OCI-LY3 (cell line): ENCODE measurements at regions not wholly inside any gene's neighbourhood (a gene's known extent, or its start where the extent isn't known, plus 50 kb on each side); places are given as distances from the start of the nearest gene placed in this dataset.

Experiments used
- H2AFZ ChIP-seq: fragments of 200-600, 300-600 bp; shearing (Covaris generic); 2 replicates; pipeline ENCODE4 v1.6.0; 2014; ENCODE audit warnings: antibody characterized with exemption, low read depth, low read length
- H3K27ac ChIP-seq: fragments of 200-600, 300-600 bp; sonication (generic); 2 replicates; pipeline ENCODE4 v1.5.1; 2014; ENCODE audit warnings: mild to moderate bottlenecking, low read length, moderate library complexity, mixed read lengths
- H3K27me3 ChIP-seq: fragments of 200-600, 300-600 bp; sonication (generic); 2 replicates; pipeline ENCODE4 v1.6.1; 2014; ENCODE audit warnings: low read depth, low read length, mixed read lengths
- H3K36me3 ChIP-seq: fragments of 200-600, 300-600 bp; sonication (generic); replicated peaks from 2 replicates; pipeline ENCODE3; 2014; ENCODE audit warnings: low read depth, low read length, mixed read lengths
- H3K4me1 ChIP-seq: fragments of 300-600, 200-600 bp; sonication (generic); 2 replicates; pipeline ENCODE4 v1.6.1; 2014; ENCODE audit warnings: low read length, mixed read lengths
- H3K4me2 ChIP-seq: fragments of 200-600, 300-600 bp; sonication (generic); 2 replicates; pipeline ENCODE4 v1.6.1; 2014; ENCODE audit warnings: low read length, mixed read lengths
- H3K4me3 ChIP-seq: fragments of 300-600, 200-600 bp; sonication (generic); 2 replicates; pipeline ENCODE4 v1.5.1; 2014; ENCODE audit warnings: antibody characterized with exemption, mild to moderate bottlenecking, low read length, moderate library complexity
- H3K79me2 ChIP-seq: fragments of 300-600, 200-600 bp; shearing (Covaris generic); 2 replicates; pipeline ENCODE4 v1.6.1; 2014; ENCODE audit warnings: mild to moderate bottlenecking, low read length, mixed read lengths
- H3K9ac ChIP-seq: fragments of 300-600, 200-600 bp; shearing (Covaris generic); 2 replicates; pipeline ENCODE4 v1.6.0; 2014; ENCODE audit warnings: mild to moderate bottlenecking, low read length, moderate library complexity
- H3K9me3 ChIP-seq: fragments of 200-600, 300-600 bp; shearing (Covaris generic); 2 replicates; pipeline ENCODE4 v1.6.1; 2014; ENCODE audit warnings: low read length, mixed read lengths; ENCODE audit not compliant: insufficient read depth
- H4K20me1 ChIP-seq: fragments of 200-600, 300-600 bp; sonication (generic); 2 replicates; pipeline ENCODE4 v1.6.1; 2016; ENCODE audit warnings: low read length, mixed read lengths; ENCODE audit not compliant: insufficient read depth
- EZH2phosphoT487 ChIP-seq: fragments of 200-600 bp; shearing (Covaris generic); IDR thresholded peaks from 2 replicates; pipeline ENCODE4 v1.6.1; 2018; ENCODE audit warnings: antibody characterized with exemption, mixed run types, low read depth
- TF ChIP-seq, protein P1 (sequence below): fragments of 200-600, 300-600 bp; sonication (generic); IDR thresholded peaks from 2 replicates; pipeline ENCODE4 v1.5.1; 2014; ENCODE audit warnings: antibody characterized with exemption, low read length, low read depth

DNA sequence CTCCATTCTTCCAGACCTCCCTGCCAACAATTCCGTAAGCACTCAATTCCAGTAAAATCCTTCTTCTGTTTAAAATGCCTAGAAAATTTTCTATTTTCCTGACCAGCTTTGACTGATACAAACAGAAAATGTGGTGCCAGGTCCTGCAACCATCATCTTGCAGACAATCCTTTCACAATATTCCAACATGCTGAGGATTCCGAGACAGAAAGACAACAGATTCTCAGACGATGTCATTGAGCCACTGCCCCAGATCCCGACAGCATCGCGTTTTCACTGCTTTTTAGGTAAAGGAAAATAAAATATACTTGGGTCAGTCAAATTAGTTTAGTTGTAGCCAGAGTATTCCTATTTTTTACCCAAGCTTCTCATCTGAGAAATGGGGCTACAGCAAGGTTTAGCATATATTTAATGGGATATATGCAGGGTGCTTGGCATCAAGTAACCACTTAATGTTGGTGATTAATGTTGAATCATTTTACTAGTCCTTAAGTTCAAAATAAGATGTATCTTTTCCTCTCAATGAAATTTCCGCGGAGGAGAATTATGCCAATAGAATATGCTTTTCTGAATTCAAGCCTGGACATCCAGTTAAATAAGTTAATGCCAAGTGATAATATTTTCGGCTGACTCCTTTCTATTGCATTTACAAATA is 866.6 kb downstream of the SLC4A3 start:
- Histone ChIP-seq H3K4me2 (no peak overlapping the region), H2AFZ (no peak overlapping the region), H3K4me1 (peaks cover 4% of the 10 kb centered on the region), H3K9ac (no peak overlapping the region), H3K9me3 (no peaks in the 10 kb centered on the region), H3K4me3 (no peak overlapping the region), H3K27me3 (no peaks in the 10 kb centered on the region), H3K36me3 (no peaks in the 10 kb centered on the region), H3K27ac (no peak overlapping the region), H4K20me1 (no peaks in the 10 kb centered on the region), H3K79me2 (no peaks in the 10 kb centered on the region)
- TF ChIP-seq, protein P1, sequence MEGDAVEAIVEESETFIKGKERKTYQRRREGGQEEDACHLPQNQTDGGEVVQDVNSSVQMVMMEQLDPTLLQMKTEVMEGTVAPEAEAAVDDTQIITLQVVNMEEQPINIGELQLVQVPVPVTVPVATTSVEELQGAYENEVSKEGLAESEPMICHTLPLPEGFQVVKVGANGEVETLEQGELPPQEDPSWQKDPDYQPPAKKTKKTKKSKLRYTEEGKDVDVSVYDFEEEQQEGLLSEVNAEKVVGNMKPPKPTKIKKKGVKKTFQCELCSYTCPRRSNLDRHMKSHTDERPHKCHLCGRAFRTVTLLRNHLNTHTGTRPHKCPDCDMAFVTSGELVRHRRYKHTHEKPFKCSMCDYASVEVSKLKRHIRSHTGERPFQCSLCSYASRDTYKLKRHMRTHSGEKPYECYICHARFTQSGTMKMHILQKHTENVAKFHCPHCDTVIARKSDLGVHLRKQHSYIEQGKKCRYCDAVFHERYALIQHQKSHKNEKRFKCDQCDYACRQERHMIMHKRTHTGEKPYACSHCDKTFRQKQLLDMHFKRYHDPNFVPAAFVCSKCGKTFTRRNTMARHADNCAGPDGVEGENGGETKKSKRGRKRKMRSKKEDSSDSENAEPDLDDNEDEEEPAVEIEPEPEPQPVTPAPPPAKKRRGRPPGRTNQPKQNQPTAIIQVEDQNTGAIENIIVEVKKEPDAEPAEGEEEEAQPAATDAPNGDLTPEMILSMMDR = no peak
- TF ChIP-seq EZH2phosphoT487 = no peak

DNA sequence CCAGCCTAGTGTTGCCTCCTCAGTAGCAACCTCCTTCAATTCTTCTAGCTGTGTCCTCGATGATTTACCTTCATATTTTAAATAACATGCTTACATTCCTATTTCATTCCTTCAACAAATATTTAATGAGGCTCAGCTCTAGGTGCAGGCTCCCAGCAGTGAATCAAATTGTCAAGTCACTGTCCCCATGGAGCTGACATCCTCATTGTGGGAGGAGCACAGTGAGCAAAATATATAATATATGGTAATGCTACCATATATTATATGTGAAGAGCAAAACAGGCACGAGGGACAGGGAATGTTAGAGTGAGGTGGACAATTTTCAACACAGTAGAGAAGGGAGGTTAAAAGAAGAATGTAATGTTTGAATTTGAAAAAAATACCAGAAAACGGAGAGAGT is 869.1 kb downstream of the SLC4A3 start:
- Histone ChIP-seq H3K79me2 (no peaks in the 10 kb centered on the region), H3K4me1 (peaks cover 10% of the 10 kb centered on the region), H3K27ac (no peak overlapping the region), H3K9me3 (no peaks in the 10 kb centered on the region), H2AFZ (no peak overlapping the region), H3K4me3 (no peak overlapping the region), H3K9ac (no peak overlapping the region), H4K20me1 (no peaks in the 10 kb centered on the region), H3K27me3 (no peaks in the 10 kb centered on the region), H3K36me3 (no peaks in the 10 kb centered on the region), H3K4me2 (no peak overlapping the region)
- TF ChIP-seq EZH2phosphoT487 = no peak
- TF ChIP-seq, protein P1 = no peak

DNA sequence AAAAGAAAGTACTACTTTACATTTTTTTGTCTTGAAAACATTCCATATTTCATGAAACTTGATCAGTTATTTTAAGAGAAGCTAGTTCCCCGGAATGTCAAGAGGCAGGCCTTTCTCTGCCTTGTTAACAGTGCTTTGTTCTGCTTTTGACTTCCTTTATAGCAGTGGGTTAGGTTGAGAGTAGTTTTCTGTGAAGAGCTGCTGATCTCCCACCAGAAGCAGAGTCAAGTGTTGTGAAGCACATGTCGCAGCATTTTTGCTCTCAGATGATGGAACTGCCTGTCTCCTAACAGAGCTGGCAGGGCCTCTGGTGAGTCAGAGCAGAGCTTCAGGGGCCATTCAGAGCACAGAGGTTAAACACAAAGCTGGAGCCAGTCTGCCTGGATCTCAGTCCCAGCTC is 871.8 kb downstream of the SLC4A3 start:
- peaks cover 10% of the 10 kb centered on the region for H3K4me1 ChIP-seq
- H2AFZ ChIP-seq = peak overlapping the region; percentile 90
- H3K36me3 ChIP-seq = no peaks in the 10 kb centered on the region
- H3K4me2 ChIP-seq = no peak overlapping the region
- no peaks in the 10 kb centered on the region for H4K20me1 ChIP-seq
- no peaks in the 10 kb centered on the region for H3K9me3 ChIP-seq
- no peak overlapping the region for H3K27ac ChIP-seq
- TF ChIP-seq EZH2phosphoT487 = no peak
- TF ChIP-seq, protein P1 = no peak
- H3K9ac ChIP-seq = no peak overlapping the region
- H3K79me2 ChIP-seq = no peaks in the 10 kb centered on the region
- H3K27me3 ChIP-seq = no peaks in the 10 kb centered on the region
- no peak overlapping the region for H3K4me3 ChIP-seq

DNA sequence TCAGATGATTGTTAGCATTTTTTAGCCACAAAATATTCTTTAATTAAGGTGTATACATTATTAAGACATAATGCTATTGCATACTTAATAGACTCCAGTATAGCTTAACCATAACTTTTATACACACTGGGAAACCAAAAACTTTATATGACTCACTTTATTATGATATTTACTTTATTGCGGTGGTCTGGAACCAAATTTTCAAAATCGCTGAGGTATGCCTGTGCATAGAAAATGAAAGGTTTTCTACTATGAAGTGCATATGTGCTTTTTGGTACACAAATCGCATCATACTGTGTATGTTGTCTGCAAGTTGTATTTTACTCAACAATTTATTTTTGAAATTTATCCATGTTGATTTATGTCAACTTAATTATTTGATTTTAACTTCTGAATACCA is 875.1 kb downstream of the SLC4A3 start:
- no peak for TF ChIP-seq EZH2phosphoT487
- TF ChIP-seq, protein P1 = no peak
- H3K4me3 ChIP-seq = no peak overlapping the region
- no peak overlapping the region for H3K4me2 ChIP-seq
- H3K27ac ChIP-seq = no peak overlapping the region
- H3K27me3 ChIP-seq = no peaks in the 10 kb centered on the region
- H3K36me3 ChIP-seq = no peaks in the 10 kb centered on the region
- H3K9ac ChIP-seq = no peak overlapping the region
- no peaks in the 10 kb centered on the region for H3K9me3 ChIP-seq
- no peaks in the 10 kb centered on the region for H3K79me2 ChIP-seq
- no peak overlapping the region for H2AFZ ChIP-seq
- no peaks in the 10 kb centered on the region for H4K20me1 ChIP-seq
- peaks cover 10% of the 10 kb centered on the region for H3K4me1 ChIP-seq
